ENCODE measurements at regions not wholly inside any gene's neighbourhood (a gene's known extent, or its start where the extent isn't known, plus 50 kb on each side); places are given as distances from the start of the nearest gene placed in this dataset.

- TF ChIP-seq, protein P1, sequence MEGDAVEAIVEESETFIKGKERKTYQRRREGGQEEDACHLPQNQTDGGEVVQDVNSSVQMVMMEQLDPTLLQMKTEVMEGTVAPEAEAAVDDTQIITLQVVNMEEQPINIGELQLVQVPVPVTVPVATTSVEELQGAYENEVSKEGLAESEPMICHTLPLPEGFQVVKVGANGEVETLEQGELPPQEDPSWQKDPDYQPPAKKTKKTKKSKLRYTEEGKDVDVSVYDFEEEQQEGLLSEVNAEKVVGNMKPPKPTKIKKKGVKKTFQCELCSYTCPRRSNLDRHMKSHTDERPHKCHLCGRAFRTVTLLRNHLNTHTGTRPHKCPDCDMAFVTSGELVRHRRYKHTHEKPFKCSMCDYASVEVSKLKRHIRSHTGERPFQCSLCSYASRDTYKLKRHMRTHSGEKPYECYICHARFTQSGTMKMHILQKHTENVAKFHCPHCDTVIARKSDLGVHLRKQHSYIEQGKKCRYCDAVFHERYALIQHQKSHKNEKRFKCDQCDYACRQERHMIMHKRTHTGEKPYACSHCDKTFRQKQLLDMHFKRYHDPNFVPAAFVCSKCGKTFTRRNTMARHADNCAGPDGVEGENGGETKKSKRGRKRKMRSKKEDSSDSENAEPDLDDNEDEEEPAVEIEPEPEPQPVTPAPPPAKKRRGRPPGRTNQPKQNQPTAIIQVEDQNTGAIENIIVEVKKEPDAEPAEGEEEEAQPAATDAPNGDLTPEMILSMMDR (IDR thresholded peaks at IDR 0.05): no peak
- peaks cover 4% of the 10 kb centered on the region for H3K9me3 Mint-ChIP-seq (ENCODE audit: unreplicated experiment)
- H3K27me3 Mint-ChIP-seq (ENCODE audit: unreplicated experiment): no peaks in the 10 kb centered on the region
- no peaks in the 10 kb centered on the region for H3K36me3 Mint-ChIP-seq (ENCODE audit: unreplicated experiment)
- H3K4me1 Mint-ChIP-seq (ENCODE audit: unreplicated experiment): peaks cover 26% of the 10 kb centered on the region
- DNase-seq (ENCODE audit: extremely low spot score, unreplicated experiment): no peak
- no peak overlapping the region for H3K27ac Mint-ChIP-seq (ENCODE audit: unreplicated experiment)
- H3K4me3 Mint-ChIP-seq (ENCODE audit: unreplicated experiment): no peak overlapping the region
These were observed 145.2 kb downstream of the PMP22 start for GRCh38 chr17:15119968-15120367.

DNA sequence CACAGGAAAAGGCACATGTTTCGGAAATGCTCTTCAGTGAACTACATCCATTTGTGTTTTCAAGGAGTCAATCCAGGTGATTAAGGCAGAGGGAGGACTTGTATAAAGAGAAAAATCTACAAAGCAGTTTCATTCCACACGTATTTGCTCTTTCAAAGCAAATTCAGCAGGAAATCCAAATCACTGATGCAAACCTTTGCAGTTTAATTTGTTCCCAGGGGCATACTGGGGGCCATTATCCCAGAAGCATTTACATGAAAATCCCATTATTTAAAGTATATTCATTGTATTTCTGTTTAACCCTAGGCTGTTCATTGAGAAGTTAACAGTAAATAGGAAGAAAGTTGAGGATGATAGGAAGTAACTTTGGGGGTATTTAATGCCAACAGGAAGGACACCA lies 147.9 kb downstream of the PMP22 start:
- no peak overlapping the region for H3K4me3 Mint-ChIP-seq (ENCODE audit: unreplicated experiment)
- H3K27ac Mint-ChIP-seq (ENCODE audit: unreplicated experiment): no peak overlapping the region
- no peaks in the 10 kb centered on the region for H3K27me3 Mint-ChIP-seq (ENCODE audit: unreplicated experiment)
- peaks cover 20% of the 10 kb centered on the region for H3K4me1 Mint-ChIP-seq (ENCODE audit: unreplicated experiment)
- TF ChIP-seq, protein P1 (IDR thresholded peaks at IDR 0.05): no peak
- DNase-seq (ENCODE audit: extremely low spot score, unreplicated experiment): no peak
- H3K9me3 Mint-ChIP-seq (ENCODE audit: unreplicated experiment): peaks cover 4% of the 10 kb centered on the region
- H3K36me3 Mint-ChIP-seq (ENCODE audit: unreplicated experiment): no peaks in the 10 kb centered on the region

- TF ChIP-seq, protein P1 (IDR thresholded peaks at IDR 0.05): no peak
- no peaks in the 10 kb centered on the region for H3K36me3 Mint-ChIP-seq (ENCODE audit: unreplicated experiment)
- DNase-seq (ENCODE audit: extremely low spot score, unreplicated experiment): no peak
- H3K4me3 Mint-ChIP-seq (ENCODE audit: unreplicated experiment): peak overlapping the region; percentile 26
- peaks cover 15% of the 10 kb centered on the region for H3K4me1 Mint-ChIP-seq (ENCODE audit: unreplicated experiment)
- peaks cover 4% of the 10 kb centered on the region for H3K9me3 Mint-ChIP-seq (ENCODE audit: unreplicated experiment)
- H3K27ac Mint-ChIP-seq (ENCODE audit: unreplicated experiment): peak overlapping the region; percentile 72
- H3K27me3 Mint-ChIP-seq (ENCODE audit: unreplicated experiment): no peaks in the 10 kb centered on the region
These were observed 152.1 kb downstream of the PMP22 start for GRCh38 chr17:15112846-15113617.

- no peak overlapping the region for H3K27ac Mint-ChIP-seq (ENCODE audit: unreplicated experiment)
- H3K36me3 Mint-ChIP-seq (ENCODE audit: unreplicated experiment): no peaks in the 10 kb centered on the region
- H3K4me3 Mint-ChIP-seq (ENCODE audit: unreplicated experiment): no peak overlapping the region
- TF ChIP-seq, protein P1 (IDR thresholded peaks at IDR 0.05): no peak
- H3K4me1 Mint-ChIP-seq (ENCODE audit: unreplicated experiment): peaks cover 15% of the 10 kb centered on the region
- no peak for DNase-seq (ENCODE audit: extremely low spot score, unreplicated experiment)
- H3K9me3 Mint-ChIP-seq (ENCODE audit: unreplicated experiment): no peaks in the 10 kb centered on the region
- H3K27me3 Mint-ChIP-seq (ENCODE audit: unreplicated experiment): no peaks in the 10 kb centered on the region
These were observed 155.5 kb downstream of the PMP22 start for GRCh38 chr17:15109608-15110007.

DNA sequence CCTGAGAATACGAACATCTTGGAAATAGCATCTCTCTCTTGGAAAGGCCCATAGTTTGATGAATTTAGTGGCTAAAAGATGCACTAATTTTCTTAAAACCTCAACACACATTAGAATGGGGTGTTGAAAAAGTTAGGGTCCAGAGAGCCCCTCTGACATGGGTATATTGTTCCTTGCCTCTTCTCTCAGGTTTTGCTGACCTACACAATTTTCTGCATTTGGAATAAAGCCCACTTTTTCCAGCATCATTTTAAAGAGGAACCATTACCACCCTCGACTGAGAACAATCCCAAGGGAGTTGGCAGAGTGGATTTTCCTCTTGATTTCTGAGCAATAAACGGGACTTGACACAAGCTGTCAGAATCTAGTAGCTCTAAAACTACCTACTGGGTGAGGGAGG lies 156.1 kb downstream of the PMP22 start:
- no peak for DNase-seq (ENCODE audit: extremely low spot score, unreplicated experiment)
- no peak overlapping the region for H3K27ac Mint-ChIP-seq (ENCODE audit: unreplicated experiment)
- H3K27me3 Mint-ChIP-seq (ENCODE audit: unreplicated experiment): no peaks in the 10 kb centered on the region
- no peaks in the 10 kb centered on the region for H3K36me3 Mint-ChIP-seq (ENCODE audit: unreplicated experiment)
- no peak overlapping the region for H3K4me3 Mint-ChIP-seq (ENCODE audit: unreplicated experiment)
- no peaks in the 10 kb centered on the region for H3K9me3 Mint-ChIP-seq (ENCODE audit: unreplicated experiment)
- TF ChIP-seq, protein P1 (IDR thresholded peaks at IDR 0.05): no peak
- peaks cover 15% of the 10 kb centered on the region for H3K4me1 Mint-ChIP-seq (ENCODE audit: unreplicated experiment)

All from osteocyte (in vitro differentiated cells).